ENCODE measurements at regions not wholly inside any gene's neighbourhood (a gene's known extent, or its start where the extent isn't known, plus 50 kb on each side); places are given as distances from the start of the nearest gene placed in this dataset.

GRCh38 chr18:51279367-51279984 lies 82.0 kb upstream of the MEX3C start:
- H3K4me3 ChIP-seq (ENCODE audit: low read length) = no peak overlapping the region
- H4K20me1 ChIP-seq (ENCODE audit: control insufficient read depth, insufficient read depth, low read depth, low read length) = no peaks in the 10 kb centered on the region
- H3K9me2 ChIP-seq (replicated peaks; ENCODE audit: control insufficient read depth, low read length) = no peaks in the 10 kb centered on the region
- H3K4me1 ChIP-seq (ENCODE audit: control insufficient read depth, low read length) = no peaks in the 10 kb centered on the region
- H3K27ac ChIP-seq (ENCODE audit: low read depth, low read length) = no peak overlapping the region
- no peaks in the 10 kb centered on the region for H3F3A ChIP-seq (ENCODE audit: control insufficient read depth, insufficient read depth)
- H3K27me3 ChIP-seq (ENCODE audit: control insufficient read depth, low read length) = no peaks in the 10 kb centered on the region
- no peaks in the 10 kb centered on the region for H3K79me2 ChIP-seq (ENCODE audit: control insufficient read depth, low read length)
- TF ChIP-seq CTCF (IDR thresholded peaks at IDR 0.05; ENCODE audit: low read depth, low read length, poor library complexity, severe bottlenecking) = no peak
- TF ChIP-seq EZH2phosphoT487 (IDR thresholded peaks at IDR 0.05; ENCODE audit: borderline replicate concordance, low read length) = no peak
- no peaks in the 10 kb centered on the region for H3K36me3 ChIP-seq (ENCODE audit: control insufficient read depth, low read length)
- H3K4me2 ChIP-seq (ENCODE audit: low read length) = no peak overlapping the region
- H3K9me3 ChIP-seq (ENCODE audit: control insufficient read depth, insufficient read depth, low read length) = no peaks in the 10 kb centered on the region

GRCh38 chr18:51287818-51288508 lies 90.5 kb upstream of the MEX3C start:
- Histone ChIP-seq H3F3A (ENCODE audit: control insufficient read depth, insufficient read depth) (no peaks in the 10 kb centered on the region), H3K27ac (ENCODE audit: low read depth, low read length) (no peak overlapping the region), H4K20me1 (ENCODE audit: control insufficient read depth, insufficient read depth, low read depth, low read length) (no peaks in the 10 kb centered on the region), H3K9me3 (ENCODE audit: control insufficient read depth, insufficient read depth, low read length) (no peaks in the 10 kb centered on the region), H3K4me2 (ENCODE audit: low read length) (no peak overlapping the region), H3K4me1 (ENCODE audit: control insufficient read depth, low read length) (no peaks in the 10 kb centered on the region), H3K79me2 (ENCODE audit: control insufficient read depth, low read length) (no peaks in the 10 kb centered on the region), H3K9me2 (replicated peaks; ENCODE audit: control insufficient read depth, low read length) (no peaks in the 10 kb centered on the region; the same call in 1 of the 2 replicates), H3K27me3 (ENCODE audit: control insufficient read depth, low read length) (no peaks in the 10 kb centered on the region), H3K4me3 (ENCODE audit: low read length) (no peak overlapping the region), H3K36me3 (ENCODE audit: control insufficient read depth, low read length) (no peaks in the 10 kb centered on the region)
- TF ChIP-seq EZH2phosphoT487 (IDR thresholded peaks at IDR 0.05; ENCODE audit: borderline replicate concordance, low read length) = no peak
- TF ChIP-seq CTCF (IDR thresholded peaks at IDR 0.05; ENCODE audit: low read depth, low read length, poor library complexity, severe bottlenecking) = no peak

GRCh38 chr18:51288582-51288981 lies 91.1 kb upstream of the MEX3C start:
- Histone ChIP-seq H3F3A (ENCODE audit: control insufficient read depth, insufficient read depth) (no peaks in the 10 kb centered on the region), H3K9me3 (ENCODE audit: control insufficient read depth, insufficient read depth, low read length) (no peaks in the 10 kb centered on the region), H3K4me2 (ENCODE audit: low read length) (no peak overlapping the region), H3K27ac (ENCODE audit: low read depth, low read length) (no peak overlapping the region), H4K20me1 (ENCODE audit: control insufficient read depth, insufficient read depth, low read depth, low read length) (no peaks in the 10 kb centered on the region), H3K79me2 (ENCODE audit: control insufficient read depth, low read length) (no peaks in the 10 kb centered on the region), H3K9me2 (replicated peaks; ENCODE audit: control insufficient read depth, low read length) (no peaks in the 10 kb centered on the region; the same call in 1 of the 2 replicates), H3K4me3 (ENCODE audit: low read length) (no peak overlapping the region), H3K4me1 (ENCODE audit: control insufficient read depth, low read length) (no peaks in the 10 kb centered on the region), H3K27me3 (ENCODE audit: control insufficient read depth, low read length) (no peaks in the 10 kb centered on the region), H3K36me3 (ENCODE audit: control insufficient read depth, low read length) (no peaks in the 10 kb centered on the region)
- no peak for TF ChIP-seq EZH2phosphoT487 (IDR thresholded peaks at IDR 0.05; ENCODE audit: borderline replicate concordance, low read length)
- no peak for TF ChIP-seq CTCF (IDR thresholded peaks at IDR 0.05; ENCODE audit: low read depth, low read length, poor library complexity, severe bottlenecking)

Data from DOHH2 (cell line).